ENCODE measurements at regions not wholly inside any gene's neighbourhood (a gene's known extent, or its start where the extent isn't known, plus 50 kb on each side); places are given as distances from the start of the nearest gene placed in this dataset.

DNA sequence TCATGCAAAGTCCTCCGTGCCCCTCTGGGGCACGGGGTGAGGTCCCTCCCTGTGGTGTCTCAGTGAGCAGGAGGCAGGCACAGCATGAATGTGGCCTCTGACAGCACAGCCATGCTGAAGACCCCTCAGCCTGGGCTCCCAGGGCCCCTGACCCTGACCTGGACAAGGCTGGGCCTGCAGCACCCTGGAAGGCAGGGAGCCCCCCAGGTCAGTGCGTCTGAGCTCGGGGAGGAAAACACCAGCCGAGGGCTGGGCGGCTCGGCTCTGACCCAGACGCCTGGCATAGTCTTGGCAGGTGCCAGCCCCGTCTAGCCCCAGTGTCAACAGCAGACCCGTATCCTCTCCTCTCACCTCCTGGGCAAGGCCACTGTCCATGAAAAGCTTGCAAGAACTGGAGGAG, 1276.6 kb downstream of the BRD1 start:
- DNase-seq: no peak

GRCh38 chr22:48548391-48548790, 1279.3 kb downstream of the BRD1 start:
- DNase-seq: no peak

- DNase-seq: no peak
Observed at GRCh38 chr22:48547971-48548370, 1279.7 kb downstream of the BRD1 start.

DNA sequence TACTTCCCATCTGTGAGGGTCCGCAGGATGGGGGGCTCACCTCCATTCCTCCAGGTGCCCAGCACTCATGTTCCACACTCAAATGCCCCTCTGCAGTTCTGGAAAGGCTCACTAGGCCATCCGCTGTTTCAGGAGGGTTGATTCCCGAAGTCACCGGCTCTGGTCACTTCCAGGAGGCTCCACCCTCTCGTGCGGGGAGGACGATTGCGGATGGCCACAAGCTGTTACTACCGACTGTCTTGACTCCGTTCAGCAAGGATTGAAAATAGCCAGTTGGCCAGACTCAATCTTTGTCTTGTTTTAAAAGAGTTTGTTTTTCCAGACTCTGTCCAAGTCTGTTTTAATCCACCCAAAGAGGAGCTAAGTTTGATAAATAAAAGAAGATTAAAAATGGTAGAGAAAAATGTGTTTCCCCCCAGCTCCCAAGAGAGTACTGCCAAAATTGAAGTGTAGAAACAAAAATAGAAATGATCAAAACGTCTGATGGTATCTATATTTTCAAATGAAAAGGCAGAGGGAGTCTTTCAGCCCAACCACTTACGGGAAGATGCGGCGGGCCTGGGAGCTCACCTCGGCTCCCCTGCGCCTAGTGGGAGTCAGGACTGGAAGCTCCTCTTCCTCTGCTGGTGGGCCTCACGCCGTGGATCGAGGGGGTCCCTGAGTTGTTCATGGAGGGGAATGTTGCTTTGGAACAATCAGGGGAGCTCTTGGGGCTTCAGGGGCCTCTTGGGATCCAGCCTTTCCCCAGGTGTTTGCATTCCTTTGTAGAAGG, 1280.8 kb downstream of the BRD1 start:
- no peak for DNase-seq

GRCh38 chr22:48545987-48546386, 1281.7 kb downstream of the BRD1 start:
- DNase-seq: no peak

DNA sequence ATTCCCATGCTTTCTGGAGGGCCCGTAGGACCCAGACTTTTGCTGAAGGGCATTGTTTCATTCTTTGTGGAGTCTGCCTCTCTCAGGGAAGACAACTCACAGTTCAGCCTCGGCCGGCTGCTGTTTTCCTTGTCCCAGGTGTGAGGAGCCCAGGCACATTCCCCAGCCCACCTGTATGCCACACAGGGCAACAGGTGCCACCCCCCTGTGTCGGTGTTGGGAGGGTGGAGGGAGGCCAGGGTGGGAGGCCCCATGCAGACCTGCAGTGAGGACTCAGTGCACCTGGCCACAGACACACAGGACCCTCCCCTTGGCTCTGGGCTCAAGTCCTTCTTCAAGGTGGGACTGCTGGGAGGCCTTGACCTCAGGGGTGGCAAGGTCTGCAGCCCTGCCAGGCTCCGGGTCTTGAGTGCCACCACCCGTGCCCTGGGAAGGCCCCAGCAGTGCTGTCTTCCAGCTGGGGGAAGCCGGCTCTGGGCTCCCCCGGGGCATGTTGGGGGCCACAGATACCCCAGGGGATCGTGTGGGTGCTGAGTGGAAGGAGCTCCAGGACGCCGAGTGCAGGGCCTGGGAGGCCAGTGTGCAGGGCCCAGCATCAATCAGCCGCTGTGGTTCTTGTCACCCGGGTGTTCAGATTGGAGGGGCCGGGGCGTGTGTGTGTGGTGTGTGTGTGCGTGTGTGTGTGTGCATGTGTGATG, 1286.1 kb downstream of the BRD1 start:
- DNase-seq: no peak

DNA sequence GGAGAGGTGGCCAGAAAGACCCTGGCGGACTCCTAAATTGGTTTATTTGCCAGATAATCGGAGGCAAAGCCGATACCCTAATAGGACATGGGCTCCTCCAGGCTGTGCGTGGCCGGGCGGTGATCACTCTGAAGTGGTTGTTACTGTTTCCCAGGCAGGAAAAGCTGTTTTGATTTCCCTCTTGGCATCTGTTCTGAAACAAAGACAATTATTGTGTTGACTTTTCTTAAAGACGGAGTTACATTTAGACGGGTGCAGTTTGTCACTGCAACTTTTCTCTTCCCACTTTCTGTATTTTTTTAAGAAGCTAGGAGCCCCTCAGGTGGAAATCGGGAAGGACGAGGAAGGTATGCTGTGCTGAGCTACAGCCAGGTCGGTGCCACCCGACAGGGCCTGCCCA, 1288.4 kb downstream of the BRD1 start:
- no peak for DNase-seq

DNA sequence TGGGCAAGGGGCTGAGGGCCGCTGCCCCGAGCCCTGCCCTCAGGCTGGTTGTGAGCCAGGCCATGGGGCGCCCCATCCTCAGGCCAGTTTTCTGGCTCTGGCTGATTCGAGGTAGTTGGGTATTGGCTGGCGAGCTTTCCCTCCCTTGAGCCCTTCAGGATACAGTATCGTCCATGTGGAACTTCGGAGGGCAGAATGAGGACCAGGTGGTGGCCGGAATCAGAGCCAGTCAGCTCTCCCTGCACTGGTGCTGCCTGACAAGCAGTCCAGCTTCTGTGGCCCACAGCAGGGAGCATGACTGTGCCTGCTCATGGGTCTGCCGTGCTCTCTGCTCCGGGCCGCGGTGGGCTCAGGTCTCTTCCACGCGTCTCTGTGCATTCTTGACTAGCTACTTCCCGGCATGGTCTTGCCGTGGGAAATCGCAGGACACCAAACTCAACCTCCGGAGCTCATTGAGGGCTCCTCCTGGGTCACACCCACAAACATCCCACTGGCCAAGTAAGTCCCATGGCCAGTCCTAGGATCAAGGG, 1289.3 kb downstream of the BRD1 start:
- no peak for DNase-seq

- DNase-seq: no peak
Observed at GRCh38 chr22:48537343-48537680, 1290.4 kb downstream of the BRD1 start.

GRCh38 chr22:48536541-48537342, 1290.9 kb downstream of the BRD1 start:
- DNase-seq: no peak

DNA sequence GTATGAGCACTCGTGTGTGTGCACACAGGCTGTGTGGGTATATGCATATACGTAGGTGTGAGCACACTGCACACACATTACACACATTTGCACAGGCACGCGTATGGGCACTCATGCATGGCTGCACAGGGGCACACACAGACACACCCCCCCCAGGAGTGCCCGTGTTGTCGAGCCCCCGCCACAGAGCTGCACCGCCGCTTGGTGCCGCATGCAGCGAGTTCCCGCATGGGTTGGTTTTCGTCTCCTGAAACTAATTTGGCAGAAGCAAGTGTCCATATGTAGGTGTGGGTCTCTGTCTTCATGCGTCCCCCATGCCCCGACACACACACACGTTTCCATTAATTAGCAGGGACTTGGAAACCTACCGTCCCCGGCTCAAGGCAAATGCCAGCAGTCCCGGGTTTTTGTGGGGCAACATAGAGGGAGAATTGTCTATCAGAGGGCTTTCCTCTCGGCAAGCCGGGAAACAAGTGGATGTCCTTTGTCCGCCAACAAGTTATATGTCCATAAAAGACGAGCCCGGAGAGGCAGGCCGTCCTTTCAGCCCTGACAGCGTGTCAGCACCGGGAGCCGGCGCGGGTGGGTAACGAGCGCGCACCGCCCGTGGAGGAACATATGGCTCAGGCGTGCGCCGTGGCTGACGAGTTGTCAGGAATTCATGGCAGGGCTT, 1291.7 kb downstream of the BRD1 start:
- DNase-seq: no peak

GRCh38 chr22:48534395-48534958, 1293.2 kb downstream of the BRD1 start:
- DNase-seq: no peak

DNA sequence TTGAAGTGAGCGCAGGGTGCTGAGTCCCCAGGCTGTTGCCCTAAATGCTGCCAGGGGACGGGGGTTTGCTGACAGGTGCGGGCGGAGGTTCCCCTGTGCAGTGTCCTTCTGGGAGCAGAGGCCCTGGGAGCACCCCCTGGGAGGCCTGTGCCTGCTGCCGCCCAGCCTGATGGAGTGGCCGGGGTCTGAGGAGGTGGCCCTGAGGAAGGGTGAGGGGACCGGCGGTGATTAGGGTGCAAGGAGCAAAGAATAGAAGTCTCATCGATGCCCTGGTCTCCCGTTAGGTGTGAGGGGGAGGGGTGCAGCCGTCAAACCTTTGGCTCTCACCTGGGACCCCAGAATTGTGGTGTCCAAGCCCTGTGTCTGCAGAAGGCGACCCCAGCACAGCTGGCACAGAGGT, 1294.7 kb downstream of the BRD1 start:
- DNase-seq: no peak

DNA sequence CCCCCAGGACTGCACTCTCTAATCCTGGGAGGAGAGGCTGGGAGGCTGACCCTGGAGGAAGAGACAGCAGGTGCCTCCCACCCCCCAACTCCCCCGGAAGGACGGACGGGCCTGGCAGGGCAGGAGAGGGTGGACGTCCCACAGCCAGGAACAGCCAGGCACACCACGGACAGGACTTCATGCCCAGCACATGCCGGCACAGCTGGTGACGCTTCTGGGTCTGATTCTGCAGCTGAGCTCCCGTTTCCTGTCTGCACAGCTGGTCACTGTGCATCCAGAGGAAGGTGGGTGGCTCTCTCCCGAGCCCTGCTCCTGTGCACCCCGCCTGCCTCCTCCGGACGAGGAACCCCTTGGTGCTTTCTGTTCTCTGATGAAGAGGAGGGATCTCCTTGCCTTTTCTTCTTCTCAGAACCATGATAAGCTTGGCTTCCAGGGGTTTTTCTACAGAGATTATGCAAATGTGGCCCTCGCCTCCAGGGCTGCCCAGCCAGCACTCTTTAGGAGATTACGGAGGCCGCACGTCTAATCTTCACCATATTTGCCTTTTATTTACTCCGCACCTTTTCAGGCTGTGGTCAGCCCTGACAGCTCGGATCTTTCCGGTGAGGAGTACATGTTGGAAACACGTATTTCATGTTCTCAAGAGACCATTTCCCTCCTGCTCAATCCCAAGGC, 1295.8 kb downstream of the BRD1 start:
- DNase-seq: no peak

- no peak for DNase-seq
Observed at GRCh38 chr22:48531108-48531507, 1296.6 kb downstream of the BRD1 start.

DNA sequence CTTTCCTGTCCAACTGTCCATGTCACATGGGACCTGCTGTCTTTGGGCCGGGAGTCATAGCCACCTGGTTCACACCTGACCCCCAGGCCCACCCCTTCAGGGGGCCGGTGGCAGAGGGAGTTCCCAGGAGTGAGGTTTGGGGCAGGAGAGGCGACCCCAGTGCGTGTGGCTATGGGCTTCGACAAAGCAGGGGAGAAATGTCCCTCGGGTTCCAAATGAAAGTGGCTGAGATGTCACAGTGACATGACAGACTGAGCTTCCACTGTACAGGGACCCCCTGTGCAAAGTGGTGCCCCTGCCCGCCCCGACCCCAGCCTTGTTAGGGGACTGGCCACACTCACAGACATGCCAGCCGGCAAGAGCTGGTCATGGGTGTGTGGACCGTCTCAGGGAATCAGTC, 1297.0 kb downstream of the BRD1 start:
- DNase-seq: no peak

DNA sequence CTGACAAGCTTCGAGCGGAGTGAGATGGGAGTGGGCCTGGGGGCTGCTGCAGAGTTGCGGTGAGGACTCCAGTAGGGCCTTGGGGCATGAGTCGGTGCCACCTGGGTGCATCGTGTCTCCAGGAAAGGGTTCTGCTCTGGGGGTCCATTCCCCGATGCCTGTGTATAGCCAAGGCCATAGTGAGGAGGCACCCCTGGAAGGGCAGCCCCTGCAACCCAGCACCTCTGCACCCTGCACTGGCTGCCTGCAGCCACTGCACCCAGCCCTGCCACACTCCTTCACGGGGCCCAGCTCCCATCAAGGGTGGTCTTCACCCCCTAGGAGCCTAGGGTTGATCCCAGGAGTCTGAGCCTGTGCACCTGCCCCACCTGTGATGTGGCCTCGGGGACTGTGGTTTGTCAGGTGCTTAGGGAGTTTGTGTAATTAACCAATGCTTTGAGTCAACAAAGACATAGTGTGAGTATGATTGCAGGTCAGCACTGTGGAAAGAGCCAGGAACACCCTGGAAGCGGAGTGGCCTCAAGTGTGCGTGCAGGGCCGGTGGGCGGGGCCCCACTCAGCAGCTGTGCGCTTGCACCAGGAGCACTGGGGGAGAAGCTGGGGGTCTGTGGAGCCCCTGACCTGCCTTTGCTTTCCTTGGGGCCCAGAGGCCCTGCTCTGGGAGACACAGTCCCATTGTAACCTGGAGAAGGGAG, 1299.3 kb downstream of the BRD1 start:
- DNase-seq: no peak

- DNase-seq: no peak
Observed at GRCh38 chr22:48523761-48524160, 1303.9 kb downstream of the BRD1 start.

DNA sequence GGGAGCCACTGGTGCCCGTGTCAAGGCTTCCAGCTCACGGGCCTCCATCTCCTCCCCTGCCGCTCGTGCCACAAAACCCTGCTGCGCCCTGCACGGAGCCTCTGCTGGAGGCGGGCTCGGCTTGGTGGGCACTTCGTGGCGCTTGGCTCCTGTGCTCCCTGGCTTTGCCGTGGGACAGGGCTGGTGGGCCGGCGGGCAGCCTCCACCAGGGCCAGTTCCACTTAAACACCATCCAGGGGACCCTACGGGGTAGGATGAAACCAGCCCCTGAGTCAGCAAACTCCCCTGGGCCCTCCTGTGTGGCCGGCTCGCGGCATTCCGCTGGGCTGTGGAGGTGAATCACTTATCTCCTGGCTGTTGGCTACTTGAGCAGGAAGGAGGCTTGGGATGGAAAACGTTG, 1304.6 kb downstream of the BRD1 start:
- DNase-seq: no peak

DNA sequence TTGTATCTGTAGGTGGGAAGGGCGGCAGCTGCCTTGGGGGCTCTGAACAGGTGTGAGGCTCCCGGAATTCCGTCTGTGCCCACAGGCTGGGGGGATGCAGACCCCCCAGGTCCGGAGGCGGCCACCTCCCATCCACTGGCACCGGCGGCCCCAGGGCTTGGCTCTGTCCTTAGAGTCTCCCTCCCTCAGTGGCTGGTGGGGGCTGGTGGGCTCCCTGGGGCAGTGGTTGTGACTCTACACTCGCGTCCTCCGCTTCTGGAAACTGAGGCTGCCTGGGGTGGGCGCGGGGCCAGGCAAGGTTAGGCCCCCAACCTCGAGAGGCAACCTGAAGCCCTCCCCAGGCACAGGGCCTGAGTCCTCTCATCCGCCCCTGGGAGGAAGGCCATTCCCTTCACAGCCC, 1305.4 kb downstream of the BRD1 start:
- DNase-seq: no peak

- no peak for DNase-seq
Observed at GRCh38 chr22:48520884-48521588, 1306.6 kb downstream of the BRD1 start.
